ENCODE measurements at regions not wholly inside any gene's neighbourhood (a gene's known extent, or its start where the extent isn't known, plus 50 kb on each side); places are given as distances from the start of the nearest gene placed in this dataset.

DNA sequence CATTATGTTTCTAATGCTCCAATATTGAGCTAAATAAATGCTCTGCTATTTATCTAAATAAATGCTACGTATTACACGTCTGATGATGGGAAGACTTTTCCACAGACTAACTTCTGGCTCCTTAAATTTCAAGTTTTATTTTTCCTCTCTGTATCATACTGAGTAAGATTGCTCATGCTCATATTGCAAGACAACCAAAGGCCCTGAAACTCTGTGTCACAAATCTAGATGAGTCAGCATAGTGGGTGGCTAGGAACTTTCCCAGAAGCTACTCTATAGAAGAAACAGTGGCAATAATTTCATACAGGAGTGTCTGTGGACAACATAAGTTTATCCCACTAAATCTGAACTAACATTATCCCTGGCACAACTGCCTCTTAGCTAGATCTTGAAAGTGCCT, 53.0 kb upstream of the RFX3 start:
- Histone ChIP-seq H3K27me3 (ENCODE audit: control insufficient read depth in 1 of 2, insufficient read depth in 2 of 2, low read length in 2 of 2) (no peaks in the 10 kb centered on the region), H3K9me3 (ENCODE audit: control insufficient read depth in 1 of 2, insufficient read depth in 1 of 2, low read length in 2 of 2) (peaks cover 12 to 44% of the 10 kb centered on the region in 2 experiments), H3K27ac (ENCODE audit: low read depth in 1 of 2, low read length in 2 of 2) (no peak overlapping the region), H3K36me3 (ENCODE audit: insufficient read depth, low read length) (no peaks in the 10 kb centered on the region), H3K4me1 (ENCODE audit: insufficient read depth, low read length) (no peaks in the 10 kb centered on the region), H3K4me3 (ENCODE audit: low read length) (no peak overlapping the region)
- no peaks in the 10 kb centered on the region for H3K4me1 Mint-ChIP-seq (ENCODE audit: low read depth)
- ChIA-PET POLR2A (interaction anchor here (1.0 kb wide), 1 partner anchor 52 kb away, joined by 3 read pairs; the partner anchor contains the start of gene RFX3), CTCF (no interaction called here)
- no peak overlapping the region for H3K27ac Mint-ChIP-seq
- H3K9me3 Mint-ChIP-seq: peaks cover 27% of the 10 kb centered on the region
- intact Hi-C loops (cut with DNase I, micrococcal nuclease): no loop called here
- ATAC-seq (ENCODE audit: poor library complexity) (no peak), DNase-seq (peak in 2 of 14 experiments; percentile 13 to 34)
- no peak overlapping the region for H3K4me3 Mint-ChIP-seq
- H3K36me3 Mint-ChIP-seq (ENCODE audit: low read depth): peaks cover 53% of the 10 kb centered on the region
- H3K27me3 Mint-ChIP-seq: no peaks in the 10 kb centered on the region
- TF ChIP-seq, protein P1, sequence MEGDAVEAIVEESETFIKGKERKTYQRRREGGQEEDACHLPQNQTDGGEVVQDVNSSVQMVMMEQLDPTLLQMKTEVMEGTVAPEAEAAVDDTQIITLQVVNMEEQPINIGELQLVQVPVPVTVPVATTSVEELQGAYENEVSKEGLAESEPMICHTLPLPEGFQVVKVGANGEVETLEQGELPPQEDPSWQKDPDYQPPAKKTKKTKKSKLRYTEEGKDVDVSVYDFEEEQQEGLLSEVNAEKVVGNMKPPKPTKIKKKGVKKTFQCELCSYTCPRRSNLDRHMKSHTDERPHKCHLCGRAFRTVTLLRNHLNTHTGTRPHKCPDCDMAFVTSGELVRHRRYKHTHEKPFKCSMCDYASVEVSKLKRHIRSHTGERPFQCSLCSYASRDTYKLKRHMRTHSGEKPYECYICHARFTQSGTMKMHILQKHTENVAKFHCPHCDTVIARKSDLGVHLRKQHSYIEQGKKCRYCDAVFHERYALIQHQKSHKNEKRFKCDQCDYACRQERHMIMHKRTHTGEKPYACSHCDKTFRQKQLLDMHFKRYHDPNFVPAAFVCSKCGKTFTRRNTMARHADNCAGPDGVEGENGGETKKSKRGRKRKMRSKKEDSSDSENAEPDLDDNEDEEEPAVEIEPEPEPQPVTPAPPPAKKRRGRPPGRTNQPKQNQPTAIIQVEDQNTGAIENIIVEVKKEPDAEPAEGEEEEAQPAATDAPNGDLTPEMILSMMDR (IDR thresholded peaks at IDR 0.05): no peak

DNA sequence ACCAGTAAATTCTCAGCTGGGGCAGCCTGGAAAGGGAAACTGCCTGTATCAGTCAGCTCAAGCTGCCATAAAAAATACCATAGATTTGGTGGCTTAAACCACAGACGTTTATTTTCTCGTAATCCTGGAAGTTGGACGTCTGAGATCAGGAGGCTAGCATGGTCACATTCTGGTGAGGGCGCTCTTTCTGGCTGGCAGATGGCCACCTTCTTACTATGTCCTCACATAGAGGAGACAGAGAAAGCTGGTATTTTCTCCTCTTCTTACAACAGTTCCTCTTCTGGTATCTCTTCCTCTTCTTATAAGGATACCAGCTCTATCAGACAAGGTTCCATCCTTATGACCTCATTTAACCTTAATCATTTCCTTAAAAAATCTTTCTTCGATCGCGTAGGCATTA, 50.5 kb upstream of the RFX3 start:
- H3K27me3 ChIP-seq (ENCODE audit: control insufficient read depth in 1 of 2, insufficient read depth in 2 of 2, low read length in 2 of 2): no peaks in the 10 kb centered on the region
- peaks cover 12 to 20% of the 10 kb centered on the region in 2 experiments for H3K9me3 ChIP-seq (ENCODE audit: control insufficient read depth in 1 of 2, insufficient read depth in 1 of 2, low read length in 2 of 2)
- no peaks in the 10 kb centered on the region for H3K4me1 Mint-ChIP-seq (ENCODE audit: low read depth)
- H3K9me3 Mint-ChIP-seq: peaks cover 16% of the 10 kb centered on the region
- H3K27me3 Mint-ChIP-seq: no peaks in the 10 kb centered on the region
- DNase-seq (peak in 2 of 14 experiments; percentile 22 to 33), ATAC-seq (ENCODE audit: poor library complexity) (no peak)
- no peaks in the 10 kb centered on the region for H3K36me3 ChIP-seq (ENCODE audit: insufficient read depth, low read length)
- H3K36me3 Mint-ChIP-seq (ENCODE audit: low read depth): peaks cover 46% of the 10 kb centered on the region
- TF ChIP-seq, protein P1 (IDR thresholded peaks at IDR 0.05): no peak
- ChIA-PET CTCF (no interaction called here), POLR2A (interaction anchor here (0.8 to 1.2 kb wide), 3 partner anchors 9 to 50 kb away, joined by 3 read pairs; no protein-coding TSS in a partner anchor)
- H3K27ac Mint-ChIP-seq: no peak overlapping the region
- no peak overlapping the region for H3K4me3 ChIP-seq (ENCODE audit: low read length)
- intact Hi-C loops (cut with DNase I, micrococcal nuclease): no loop called here
- H3K4me1 ChIP-seq (ENCODE audit: insufficient read depth, low read length): no peaks in the 10 kb centered on the region
- no peak overlapping the region for H3K27ac ChIP-seq (ENCODE audit: low read depth in 1 of 2, low read length in 2 of 2)
- no peak overlapping the region for H3K4me3 Mint-ChIP-seq

DNA sequence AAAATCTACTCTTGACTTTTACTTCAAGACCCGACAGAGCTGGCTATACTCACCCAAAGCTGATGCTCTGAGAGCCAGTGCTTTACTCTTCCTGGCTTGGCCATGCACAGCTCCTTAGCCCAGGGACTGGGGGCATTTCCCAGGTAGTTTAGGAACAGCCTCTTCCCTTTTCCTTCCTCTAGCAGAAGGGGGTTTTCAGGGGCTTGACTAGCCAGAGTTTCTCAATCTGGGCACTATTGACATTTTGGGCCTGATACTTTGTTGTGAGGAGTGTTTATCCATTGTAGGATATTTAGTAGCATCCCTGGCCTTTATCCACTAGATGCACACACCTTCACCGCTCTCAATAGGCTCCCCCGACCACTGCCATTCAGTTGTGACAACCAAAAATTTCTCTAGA, 50.0 kb upstream of the RFX3 start:
- ATAC-seq (ENCODE audit: poor library complexity) (no peak), DNase-seq (no peak)
- Mint-ChIP-seq H3K36me3 (ENCODE audit: low read depth) (peaks cover 46% of the 10 kb centered on the region), H3K9me3 (peaks cover 12% of the 10 kb centered on the region), H3K27ac (no peak overlapping the region), H3K4me3 (no peak overlapping the region), H3K4me1 (ENCODE audit: low read depth) (no peaks in the 10 kb centered on the region), H3K27me3 (no peaks in the 10 kb centered on the region)
- H3K4me1 ChIP-seq (ENCODE audit: insufficient read depth, low read length): no peaks in the 10 kb centered on the region
- H3K27ac ChIP-seq (ENCODE audit: low read depth in 1 of 2, low read length in 2 of 2): no peak overlapping the region
- no peaks in the 10 kb centered on the region for H3K27me3 ChIP-seq (ENCODE audit: control insufficient read depth in 1 of 2, insufficient read depth in 2 of 2, low read length in 2 of 2)
- H3K4me3 ChIP-seq (ENCODE audit: low read length): no peak overlapping the region
- TF ChIP-seq, protein P1 (IDR thresholded peaks at IDR 0.05): no peak
- H3K36me3 ChIP-seq (ENCODE audit: insufficient read depth, low read length): no peaks in the 10 kb centered on the region
- CTCF ChIA-PET: interaction anchor here (0.7 kb wide), 1 partner anchor 398 kb away, joined by 3 read pairs; no protein-coding TSS in a partner anchor
- intact Hi-C loops (cut with DNase I, micrococcal nuclease): no loop called here
- POLR2A ChIA-PET: interaction anchor here (1.2 kb wide), 1 partner anchor 49 kb away, joined by 3 read pairs; no protein-coding TSS in a partner anchor
- H3K9me3 ChIP-seq (ENCODE audit: control insufficient read depth in 1 of 2, insufficient read depth in 1 of 2, low read length in 2 of 2): peaks cover 12 to 15% of the 10 kb centered on the region in 2 experiments

Data from CD4-positive, alpha-beta T cell (primary cell).